IMR-90 (cell line): ENCODE measurements at regions not wholly inside any gene's neighbourhood (a gene's known extent, or its start where the extent isn't known, plus 50 kb on each side); places are given as distances from the start of the nearest gene placed in this dataset.

Experiments used
- ATAC-seq: fragments of 200-7000 bp; cut with Tn5 transposase; 2 replicates; pipeline ENCODE4 v1.9.1; 2020; ENCODE audit warnings: low read depth, mild to moderate bottlenecking, moderate library complexity
- BruUV-seq: library from RNA; stranded (reverse); fragments of 400-500 nt; replicated peaks from 2 replicates; lab custom pipeline; 2021; lab: Mats Ljungman, UMichigan
- CTCF ChIA-PET: fragments of 300-600 bp; formaldehyde crosslinking; extraction: SDS; loops from one replicate; lab custom pipeline; 2021; ENCODE audit warnings: antibody characterized with exemption; lab: Yijun Ruan, JAX
- POLR2A ChIA-PET: fragments of 300-600 bp; sonication (Branson Sonifier 250); formaldehyde crosslinking; loops from one replicate; lab custom pipeline; 2022; ENCODE audit warnings: antibody characterized with exemption; ENCODE audit not compliant: unreplicated experiment; lab: Charles Lee
- DNase-seq: peaks from one replicate; pipeline ENCODE4 v3.0.0; 2013
- H2AFZ ChIP-seq: replicated peaks from 2 replicates; pipeline ENCODE3; 2013; ENCODE audit warnings: low read length, mild to moderate bottlenecking; ENCODE audit not compliant: poor library complexity
- H2AK5ac ChIP-seq: 2 replicates; pipeline ENCODE4 v1.6.1; 2013; ENCODE audit warnings: low read depth, low read length, inconsistent platforms
- H2AK9ac ChIP-seq: replicated peaks from 2 replicates; pipeline ENCODE3; 2013; ENCODE audit warnings: mild to moderate bottlenecking, low read depth, low read length, moderate library complexity; ENCODE audit not compliant: poor library complexity
- H2BK120ac ChIP-seq: 2 replicates; pipeline ENCODE4 v1.6.1; 2013; ENCODE audit warnings: low read depth, low read length, inconsistent platforms
- H2BK15ac ChIP-seq: 3 replicates; pipeline ENCODE4 v1.6.1; 2013; ENCODE audit warnings: low read depth, low read length, inconsistent platforms
- H2BK20ac ChIP-seq: 2 replicates; pipeline ENCODE4 v1.6.1; 2013; ENCODE audit warnings: low read depth, mild to moderate bottlenecking, inconsistent platforms, low read length, moderate library complexity
- H2BK5ac ChIP-seq: 2 replicates; pipeline ENCODE4 v1.6.1; 2013; ENCODE audit warnings: mild to moderate bottlenecking, low read depth, low read length, inconsistent platforms; ENCODE audit not compliant: poor library complexity, severe bottlenecking
- H3K14ac ChIP-seq: replicated peaks from 2 replicates; pipeline ENCODE4 v1.6.1; 2013; ENCODE audit warnings: low read depth, low read length, inconsistent platforms
- H3K18ac ChIP-seq: 2 replicates; pipeline ENCODE4 v1.6.1; 2013; ENCODE audit warnings: low read depth, low read length, control low read depth
- H3K23ac ChIP-seq: 2 replicates; pipeline ENCODE4 v1.6.1; 2013; ENCODE audit warnings: low read depth, low read length, inconsistent platforms
- H3K27ac ChIP-seq: 2 replicates; pipeline ENCODE4 v1.5.1; 2013; ENCODE audit warnings: mild to moderate bottlenecking, control low read depth, low read length; ENCODE audit not compliant: insufficient read depth
- H3K27me3 ChIP-seq: 2 replicates; pipeline ENCODE4 v1.6.1; 2013; ENCODE audit warnings: low read length; ENCODE audit not compliant: control insufficient read depth, insufficient read depth
- H3K36me3 ChIP-seq: 2 replicates; pipeline ENCODE4 v1.6.1; 2013; ENCODE audit warnings: low read length, mixed read lengths; ENCODE audit not compliant: control insufficient read depth, insufficient read depth
- H3K4ac ChIP-seq: 2 replicates; pipeline ENCODE4 v1.6.1; 2013; ENCODE audit warnings: low read depth, low read length, inconsistent platforms
- H3K4me1 ChIP-seq: 2 replicates; pipeline ENCODE4 v1.6.1; 2013; ENCODE audit warnings: low read length, mixed read lengths; ENCODE audit not compliant: control insufficient read depth, insufficient read depth
- H3K4me2 ChIP-seq: 2 replicates; pipeline ENCODE4 v1.6.1; 2013; ENCODE audit warnings: low read depth, mild to moderate bottlenecking, control low read depth, low read length, moderate library complexity
- H3K4me3 ChIP-seq: 2 replicates; pipeline ENCODE4 v1.5.1; 2013; ENCODE audit warnings: low read depth, mild to moderate bottlenecking, control low read depth, low read length, moderate library complexity; ENCODE audit not compliant: insufficient read depth
- H3K56ac ChIP-seq: 2 replicates; pipeline ENCODE4 v1.6.1; 2013; ENCODE audit warnings: low read length, inconsistent platforms; ENCODE audit not compliant: insufficient read depth; ENCODE audit errors: extremely low read depth
- H3K79me1 ChIP-seq, 2 experiments: 2 replicates each; pipeline ENCODE4 v1.6.1; 2013; ENCODE audit warnings: low read length in 2 of 2, inconsistent platforms in 1 of 2, low read depth in 1 of 2
- H3K9ac ChIP-seq: 2 replicates; pipeline ENCODE4 v1.6.1; 2013; ENCODE audit warnings: low read depth, low read length, control low read depth
- H3K9me1 ChIP-seq: 2 replicates; pipeline ENCODE4 v1.6.1; 2013; ENCODE audit warnings: low read length, inconsistent platforms; ENCODE audit not compliant: insufficient read depth
- H3K9me3 ChIP-seq: 2 replicates; pipeline ENCODE4 v1.6.1; 2013; ENCODE audit warnings: low read length; ENCODE audit not compliant: control insufficient read depth, insufficient read depth
- H4K20me1 ChIP-seq: 2 replicates; pipeline ENCODE4 v1.6.1; 2013; ENCODE audit warnings: low read length, inconsistent platforms; ENCODE audit not compliant: insufficient read depth
- H4K5ac ChIP-seq: 2 replicates; pipeline ENCODE4 v1.6.1; 2013; ENCODE audit warnings: mild to moderate bottlenecking, low read depth, low read length, control low read depth
- H4K8ac ChIP-seq, 2 experiments: 2 replicates each; pipeline ENCODE4 v1.6.1; 2013; ENCODE audit warnings: low read depth in 2 of 2, low read length in 2 of 2, control low read depth in 1 of 2, inconsistent platforms in 1 of 2
- H4K91ac ChIP-seq: 2 replicates; pipeline ENCODE4 v1.6.1; 2013; ENCODE audit warnings: low read depth, low read length, inconsistent platforms; ENCODE audit not compliant: insufficient read depth
- MAZ ChIP-seq: IDR thresholded peaks from 2 replicates; pipeline ENCODE4 v1.6.1; 2012; ENCODE audit warnings: low read depth, mild to moderate bottlenecking, low read length, improper control_type of control experiment, moderate library complexity, borderline replicate concordance
- WGBS, 2 experiments: methylation state at CpG; one replicate each; pipeline versions ENCODE4 v1.1.5 to v1.1.7; 2013; ENCODE audit warnings: missing lambda C conversion rate in 2 of 2; ENCODE audit not compliant: insufficient read length in 1 of 2; ENCODE audit errors: extremely low coverage in 2 of 2; 5-methylcytosine and 5-hydroxymethylcytosine counted together
- dilution Hi-C: fragments of 300-500 bp; cut with HindIII; formaldehyde crosslinking; loops from one replicate; pipeline ENCODE4 v1.14.3; 2018; ENCODE audit warnings: low sequenced_read_pairs; ENCODE audit not compliant: unreplicated experiment
- in situ Hi-C: fragments of 300-500 bp; cut with MboI; formaldehyde crosslinking; loops from 3 replicates; pipeline ENCODE4 v1.14.3; 2019; ENCODE audit warnings: low sequenced_read_pairs, inconsistent platforms, mixed read lengths
- intact Hi-C: fragments of 100-400 bp; cut with micrococcal nuclease; formaldehyde crosslinking; loops from 2 replicates; pipeline ENCODE4 v1.10.0; 2022
- TF ChIP-seq, protein P1 (sequence below): conservative IDR thresholded peaks from 2 replicates; pipeline ENCODE4 v1.5.1; 2012; ENCODE audit warnings: mild to moderate bottlenecking, low read depth, low read length, improper control_type of control experiment

GRCh38 chr10:89921403-89921802 lies 220.0 kb downstream of the KIF20B start:
- H2BK15ac ChIP-seq, result no peak overlapping the region
- H3K4ac ChIP-seq, result no peak overlapping the region
- intact Hi-C loops, result no loop called here
- no peak overlapping the region for H3K9ac ChIP-seq
- H3K27ac ChIP-seq, result no peak overlapping the region
- H3K4me3 ChIP-seq, result no peak overlapping the region
- ChIA-PET POLR2A (no interaction called here), CTCF (no interaction called here)
- no peak overlapping the region for H3K23ac ChIP-seq
- H3K36me3 ChIP-seq, result no peaks in the 10 kb centered on the region
- no TSS peak for BruUV-seq
- no peak overlapping the region for H4K5ac ChIP-seq
- in situ Hi-C loops, result no loop called here
- TF ChIP-seq, protein P1, sequence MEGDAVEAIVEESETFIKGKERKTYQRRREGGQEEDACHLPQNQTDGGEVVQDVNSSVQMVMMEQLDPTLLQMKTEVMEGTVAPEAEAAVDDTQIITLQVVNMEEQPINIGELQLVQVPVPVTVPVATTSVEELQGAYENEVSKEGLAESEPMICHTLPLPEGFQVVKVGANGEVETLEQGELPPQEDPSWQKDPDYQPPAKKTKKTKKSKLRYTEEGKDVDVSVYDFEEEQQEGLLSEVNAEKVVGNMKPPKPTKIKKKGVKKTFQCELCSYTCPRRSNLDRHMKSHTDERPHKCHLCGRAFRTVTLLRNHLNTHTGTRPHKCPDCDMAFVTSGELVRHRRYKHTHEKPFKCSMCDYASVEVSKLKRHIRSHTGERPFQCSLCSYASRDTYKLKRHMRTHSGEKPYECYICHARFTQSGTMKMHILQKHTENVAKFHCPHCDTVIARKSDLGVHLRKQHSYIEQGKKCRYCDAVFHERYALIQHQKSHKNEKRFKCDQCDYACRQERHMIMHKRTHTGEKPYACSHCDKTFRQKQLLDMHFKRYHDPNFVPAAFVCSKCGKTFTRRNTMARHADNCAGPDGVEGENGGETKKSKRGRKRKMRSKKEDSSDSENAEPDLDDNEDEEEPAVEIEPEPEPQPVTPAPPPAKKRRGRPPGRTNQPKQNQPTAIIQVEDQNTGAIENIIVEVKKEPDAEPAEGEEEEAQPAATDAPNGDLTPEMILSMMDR, result no peak
- TF ChIP-seq MAZ, result no peak
- ATAC-seq (no peak), DNase-seq (no peak)
- H4K8ac ChIP-seq, result no peak overlapping the region
- dilution Hi-C loops, result no loop called here
- no peaks in the 10 kb centered on the region for H3K9me3 ChIP-seq
- no peak overlapping the region for H3K18ac ChIP-seq
- H2BK20ac ChIP-seq, result no peak overlapping the region
- no peaks in the 10 kb centered on the region for H3K27me3 ChIP-seq
- H3K14ac ChIP-seq, result no peak overlapping the region
- H3K4me1 ChIP-seq, result no peaks in the 10 kb centered on the region
- H2AK9ac ChIP-seq, result no peak overlapping the region
- no peak overlapping the region for H4K91ac ChIP-seq
- no peak overlapping the region for H2AFZ ChIP-seq
- H3K79me1 ChIP-seq, result no peaks in the 10 kb centered on the region
- H2AK5ac ChIP-seq, result no peak overlapping the region
- H3K4me2 ChIP-seq, result no peak overlapping the region
- WGBS, 2 experiments, result no CpG with 5 or more reads among the region's 5 CpGs
- H2BK5ac ChIP-seq, result no peak overlapping the region
- H2BK120ac ChIP-seq, result no peak overlapping the region
- no peaks in the 10 kb centered on the region for H4K20me1 ChIP-seq
- H3K56ac ChIP-seq, result no peak overlapping the region
- H3K9me1 ChIP-seq, result no peaks in the 10 kb centered on the region
